ENCODE measurements at regions not wholly inside any gene's neighbourhood (a gene's known extent, or its start where the extent isn't known, plus 50 kb on each side); places are given as distances from the start of the nearest gene placed in this dataset.
"Not testable (repeated sequence)": the region's sequence is repeated elsewhere in the genome, so short reads cannot be mapped to it uniquely, and the experiment has no call there.

GRCh38 chr2:8599421-8600242 is 82.2 kb upstream of the ID2 start:
- Histone ChIP-seq H3K4me3 (ENCODE audit: low read length, poor library complexity, severe bottlenecking) (no peak overlapping the region), H4K20me1 (ENCODE audit: insufficient read depth, low read length, poor library complexity, severe bottlenecking) (no peaks in the 10 kb centered on the region), H3K4me2 (ENCODE audit: low read depth, low read length, poor library complexity, severe bottlenecking) (no peak overlapping the region), H3K36me3 (ENCODE audit: insufficient read depth, low read length) (no peaks in the 10 kb centered on the region), H3K9ac (ENCODE audit: low read depth, low read length, poor library complexity, severe bottlenecking) (no peak overlapping the region), H3K27me3 (ENCODE audit: insufficient read depth, low read length, poor library complexity, severe bottlenecking) (no peaks in the 10 kb centered on the region), H3K79me2 (ENCODE audit: insufficient read depth, low read length) (no peaks in the 10 kb centered on the region), H3K9me3 (ENCODE audit: insufficient read depth, low read depth, low read length) (no peaks in the 10 kb centered on the region), H3F3A (ENCODE audit: low read depth) (no peaks in the 10 kb centered on the region), H2AFZ (ENCODE audit: low read length) (no peak overlapping the region), H3K4me1 (ENCODE audit: insufficient read depth, low read length, poor library complexity, severe bottlenecking) (no peaks in the 10 kb centered on the region), H3K9me2 (replicated peaks; ENCODE audit: low read depth, low read length) (no peaks in the 10 kb centered on the region)
- no peak for TF ChIP-seq CTCF (conservative IDR thresholded peaks at IDR 0.05; ENCODE audit: low read length)
- TF ChIP-seq EZH2phosphoT487 (IDR thresholded peaks at IDR 0.05; ENCODE audit: borderline replicate concordance): no peak

- Histone ChIP-seq H3K4me3 (ENCODE audit: low read length, poor library complexity, severe bottlenecking) (no peak overlapping the region), H3K9ac (ENCODE audit: low read depth, low read length, poor library complexity, severe bottlenecking) (no peak overlapping the region), H3F3A (ENCODE audit: low read depth) (no peaks in the 10 kb centered on the region), H2AFZ (ENCODE audit: low read length) (no peak overlapping the region), H3K4me1 (ENCODE audit: insufficient read depth, low read length, poor library complexity, severe bottlenecking) (no peaks in the 10 kb centered on the region), H3K4me2 (ENCODE audit: low read depth, low read length, poor library complexity, severe bottlenecking) (no peak overlapping the region), H3K9me2 (replicated peaks; ENCODE audit: low read depth, low read length) (no peaks in the 10 kb centered on the region), H3K36me3 (ENCODE audit: insufficient read depth, low read length) (no peaks in the 10 kb centered on the region), H3K27me3 (ENCODE audit: insufficient read depth, low read length, poor library complexity, severe bottlenecking) (no peaks in the 10 kb centered on the region), H3K9me3 (ENCODE audit: insufficient read depth, low read depth, low read length) (no peaks in the 10 kb centered on the region), H3K79me2 (ENCODE audit: insufficient read depth, low read length) (no peaks in the 10 kb centered on the region), H4K20me1 (ENCODE audit: insufficient read depth, low read length, poor library complexity, severe bottlenecking) (no peaks in the 10 kb centered on the region)
- TF ChIP-seq CTCF (conservative IDR thresholded peaks at IDR 0.05; ENCODE audit: low read length): no peak
- no peak for TF ChIP-seq EZH2phosphoT487 (IDR thresholded peaks at IDR 0.05; ENCODE audit: borderline replicate concordance)
Observed at GRCh38 chr2:8600456-8600855, 81.4 kb upstream of the ID2 start.

- Histone ChIP-seq H3K9me3 (ENCODE audit: insufficient read depth, low read depth, low read length) (no peaks in the 10 kb centered on the region), H3F3A (ENCODE audit: low read depth) (no peaks in the 10 kb centered on the region), H2AFZ (ENCODE audit: low read length) (no peak overlapping the region), H3K79me2 (ENCODE audit: insufficient read depth, low read length) (no peaks in the 10 kb centered on the region), H3K4me1 (ENCODE audit: insufficient read depth, low read length, poor library complexity, severe bottlenecking) (peaks cover 7% of the 10 kb centered on the region), H3K9me2 (replicated peaks; ENCODE audit: low read depth, low read length) (no peaks in the 10 kb centered on the region), H4K20me1 (ENCODE audit: insufficient read depth, low read length, poor library complexity, severe bottlenecking) (no peaks in the 10 kb centered on the region), H3K4me2 (ENCODE audit: low read depth, low read length, poor library complexity, severe bottlenecking) (no peak overlapping the region), H3K9ac (ENCODE audit: low read depth, low read length, poor library complexity, severe bottlenecking) (no peak overlapping the region), H3K4me3 (ENCODE audit: low read length, poor library complexity, severe bottlenecking) (no peak overlapping the region), H3K36me3 (ENCODE audit: insufficient read depth, low read length) (no peaks in the 10 kb centered on the region), H3K27me3 (ENCODE audit: insufficient read depth, low read length, poor library complexity, severe bottlenecking) (no peaks in the 10 kb centered on the region)
- TF ChIP-seq CTCF (conservative IDR thresholded peaks at IDR 0.05; ENCODE audit: low read length) (no peak), EZH2phosphoT487 (IDR thresholded peaks at IDR 0.05; ENCODE audit: borderline replicate concordance) (no peak)
Observed at GRCh38 chr2:8602809-8603208, 79.0 kb upstream of the ID2 start.

- H2AFZ ChIP-seq (ENCODE audit: low read length); H3K36me3 ChIP-seq (ENCODE audit: insufficient read depth, low read length); H3K79me2 ChIP-seq (ENCODE audit: insufficient read depth, low read length); H3K9me2 ChIP-seq (replicated peaks; ENCODE audit: low read depth, low read length); H3K9ac ChIP-seq (ENCODE audit: low read depth, low read length, poor library complexity, severe bottlenecking); H3K27me3 ChIP-seq (ENCODE audit: insufficient read depth, low read length, poor library complexity, severe bottlenecking); H3F3A ChIP-seq (ENCODE audit: low read depth); H3K4me2 ChIP-seq (ENCODE audit: low read depth, low read length, poor library complexity, severe bottlenecking); H3K4me3 ChIP-seq (ENCODE audit: low read length, poor library complexity, severe bottlenecking); H4K20me1 ChIP-seq (ENCODE audit: insufficient read depth, low read length, poor library complexity, severe bottlenecking); H3K9me3 ChIP-seq (ENCODE audit: insufficient read depth, low read depth, low read length): not testable (repeated sequence)
- peaks cover 13% of the 10 kb centered on the region for H3K4me1 ChIP-seq (ENCODE audit: insufficient read depth, low read length, poor library complexity, severe bottlenecking)
Observed at GRCh38 chr2:8603356-8603755, 78.5 kb upstream of the ID2 start.

Measured in Loucy (cell line).